ENCODE measurements at regions not wholly inside any gene's neighbourhood (a gene's known extent, or its start where the extent isn't known, plus 50 kb on each side); places are given as distances from the start of the nearest gene placed in this dataset.

- TF ChIP-seq TAF1 (IDR thresholded peaks at IDR 0.05; ENCODE audit: borderline replicate concordance, low read depth, low read length) (no peak), POLR2AphosphoS5 (IDR thresholded peaks at IDR 0.05; ENCODE audit: low read depth, low read length) (no peak)
Measured at GRCh38 chr9:86668488-86668887, 278.8 kb downstream of the GAS1 start.

Measured in GM12892 (cell line).